Psoas muscle (tissue), 7 donors: ENCODE measurements at regions not wholly inside any gene's neighbourhood (a gene's known extent, or its start where the extent isn't known, plus 50 kb on each side); places are given as distances from the start of the nearest gene placed in this dataset.

Experiments used
- ATAC-seq, 4 donors: fragments of 200-7000 bp; cut with Tn5 transposase; one replicate each; pipeline ENCODE4 v1.9.1; 2020; ENCODE audit warnings: moderate library complexity in 3 of 4, mild to moderate bottlenecking in 2 of 4
- DNase-seq, 2 donors: peaks; one replicate each; pipeline ENCODE4 v3.0.0-alpha.2; 2020
- H3K27ac ChIP-seq: fragments of 200-600 bp; one replicate; pipeline ENCODE4 v1.8.0; 2022
- H3K27me3 ChIP-seq, 3 donors: fragments of 200-600 bp in 1 of 3; one replicate each; pipeline versions ENCODE4 v1.6.1 to v1.8.0; 2013 to 2022; ENCODE audit warnings: low read length in 2 of 3, mild to moderate bottlenecking in 2 of 3, moderate library complexity in 1 of 3; ENCODE audit not compliant: insufficient read depth in 3 of 3
- H3K36me3 ChIP-seq, 2 donors: fragments of 200-600 bp in 1 of 2; one replicate each; pipeline versions ENCODE4 v1.6.1 to v1.8.0; 2013 to 2022; ENCODE audit warnings: low read depth in 1 of 2, mild to moderate bottlenecking in 1 of 2, moderate library complexity in 1 of 2; ENCODE audit not compliant: insufficient read depth in 1 of 2
- H3K4me1 ChIP-seq: fragments of 200-600 bp; one replicate; pipeline ENCODE4 v1.8.0; 2022
- H3K4me3 ChIP-seq: fragments of 200-600 bp; one replicate; pipeline ENCODE4 v1.8.0; 2022; ENCODE audit warnings: mild to moderate bottlenecking
- H3K9me3 ChIP-seq: fragments of 200-600 bp; one replicate; pipeline ENCODE4 v1.8.0; 2022
- CTCF ChIP-seq: fragments of 200-600 bp; IDR thresholded peaks from one replicate; pipeline ENCODE4 v1.8.0; 2022; ENCODE audit warnings: antibody characterized with exemption
- WGBS, 3 donors: extraction: QIAGEN DNeasy Blood & Tissue Kit; methylation state at CpG; one replicate each; pipeline versions ENCODE4 v1.1.6 to v1.1.7; 2013; 5-methylcytosine and 5-hydroxymethylcytosine counted together
- intact Hi-C, 2 donors: fragments of 100-400 bp; cut with DNase I; formaldehyde crosslinking; loops; one replicate each; pipeline versions ENCODE4 v1.11.0 to v1.14.2; 2022
- donor health status: healthy with polysubstance abuse.
- donor health status: DM: no; HTN: no; CAD: no; lungs with moderate emphysema.
- donor health status: Bipolar disorder and iron deficiency.
- donor health status: healthy.
- donor health status: DM: yes; HTN: yes; CAD: no.
- donor health status: DM: no; HTN: no; CAD: no.
- donor health status: DM: yes; HTN: yes; CAD: no.

- intact Hi-C loops = loop anchor here in 1 of 2 donors (5.0 kb wide), 1 partner anchor 183 kb away; the partner anchor contains the start of gene SPRED1
- peak in 2 of 4 donors; percentile 42 to 52 for ATAC-seq
- DNase-seq = peak in 1 of 2 donors; percentile 46
- Histone ChIP-seq H3K27ac (peak overlapping the region; percentile 23), H3K4me3 (peak overlapping the region; percentile 25), H3K4me1 (peaks cover 3% of the 10 kb centered on the region), H3K27me3 (peaks cover 0 to 14% (median 2%) of the 10 kb centered on the region in 3 donors), H3K36me3 (no peaks in the 10 kb centered on the region), H3K9me3 (no peaks in the 10 kb centered on the region)
- WGBS, 3 donors = 49 to 53% (median 51%) methylated on average over 3 of the region's 3 CpGs
- TF ChIP-seq CTCF = no peak
These were observed 135.1 kb downstream of the TMCO5A start for GRCh38 chr15:38069511-38070011.

DNA sequence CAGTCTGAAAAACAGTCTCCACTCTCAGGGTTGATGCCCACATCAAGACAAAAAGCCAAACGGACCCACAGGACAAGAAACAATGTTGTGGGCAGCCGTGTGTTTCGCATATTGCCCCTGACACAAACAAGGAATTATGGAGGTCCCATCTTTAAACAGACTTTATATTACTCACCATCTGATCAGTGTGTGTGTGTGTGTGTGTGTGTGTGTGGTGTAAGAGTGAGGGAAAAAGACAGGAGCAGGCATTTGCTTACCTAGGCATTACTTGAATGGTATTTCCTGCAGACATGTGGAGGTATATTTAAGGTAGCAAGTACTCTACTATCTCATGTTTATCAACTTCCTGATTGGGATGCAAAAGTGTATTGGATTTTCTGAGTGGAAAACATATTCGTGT is 136.3 kb downstream of the TMCO5A start:
- intact Hi-C loops = loop anchor here in 1 of 2 donors (5.0 kb wide), 1 partner anchor 182 kb away; the partner anchor contains the start of gene SPRED1
- 82 to 88% (median 88%) methylated on average over 4 of the region's 4 CpGs for WGBS, 3 donors

DNA sequence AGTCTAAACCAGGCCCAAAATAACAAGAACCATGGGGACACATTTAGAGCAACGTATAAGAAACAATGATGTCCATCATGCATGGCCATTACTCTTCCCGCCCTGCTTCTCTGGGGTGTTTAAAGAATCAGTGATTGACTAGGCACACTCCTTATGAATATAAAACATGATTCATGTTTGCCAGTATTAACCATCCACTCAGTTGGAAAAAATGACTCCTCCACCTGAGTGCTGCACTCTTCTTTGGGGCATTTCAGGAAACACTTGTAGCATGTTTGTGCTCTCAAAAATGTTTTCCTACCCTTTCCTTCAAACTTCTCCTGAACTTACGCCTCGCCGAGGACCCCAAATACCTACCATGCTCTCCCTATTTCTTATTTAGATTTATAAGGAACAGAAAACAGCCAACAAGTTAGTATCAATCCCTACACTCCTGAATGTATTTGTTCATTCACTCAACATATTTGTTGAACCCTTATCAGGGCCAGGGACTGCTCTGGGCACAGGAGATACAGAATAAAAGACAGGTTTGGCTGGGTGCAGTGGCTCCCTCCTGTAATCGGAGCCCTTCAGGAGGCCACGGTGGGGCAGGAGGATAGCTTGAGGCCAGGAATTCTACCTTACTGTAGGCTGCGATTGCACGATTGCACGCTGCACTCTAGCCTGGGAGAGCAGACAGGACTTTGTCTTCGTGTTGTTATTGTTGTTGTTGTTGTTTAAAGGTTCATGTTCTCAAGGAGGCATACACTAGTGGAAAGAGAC is 137.0 kb downstream of the TMCO5A start:
- H3K4me1 ChIP-seq = peaks cover 3% of the 10 kb centered on the region
- H3K27me3 ChIP-seq = peaks cover 0 to 18% (median 2%) of the 10 kb centered on the region in 3 donors
- DNase-seq = no peak
- no peaks in the 10 kb centered on the region for H3K36me3 ChIP-seq
- no peak overlapping the region for H3K27ac ChIP-seq
- intact Hi-C loops = loop anchor here in 1 of 2 donors (5.0 kb wide), 1 partner anchor 181 kb away; the partner anchor contains the start of gene SPRED1
- no peaks in the 10 kb centered on the region for H3K9me3 ChIP-seq
- WGBS, 3 donors = 91 to 94% (median 92%) methylated on average over 11 of the region's 11 CpGs
- no peak for ATAC-seq
- no peak overlapping the region for H3K4me3 ChIP-seq
- no peak for TF ChIP-seq CTCF

More for the DNA sequence above, 136.3 kb downstream of the TMCO5A start:
- peaks cover 0 to 18% (median 2%) of the 10 kb centered on the region in 3 donors for H3K27me3 ChIP-seq
- no peaks in the 10 kb centered on the region for H3K9me3 ChIP-seq
- H3K36me3 ChIP-seq = no peaks in the 10 kb centered on the region
- no peak for ATAC-seq
- TF ChIP-seq CTCF = no peak
- H3K4me3 ChIP-seq = no peak overlapping the region
- no peak overlapping the region for H3K27ac ChIP-seq
- H3K4me1 ChIP-seq = peaks cover 3% of the 10 kb centered on the region
- DNase-seq = no peak

DNA sequence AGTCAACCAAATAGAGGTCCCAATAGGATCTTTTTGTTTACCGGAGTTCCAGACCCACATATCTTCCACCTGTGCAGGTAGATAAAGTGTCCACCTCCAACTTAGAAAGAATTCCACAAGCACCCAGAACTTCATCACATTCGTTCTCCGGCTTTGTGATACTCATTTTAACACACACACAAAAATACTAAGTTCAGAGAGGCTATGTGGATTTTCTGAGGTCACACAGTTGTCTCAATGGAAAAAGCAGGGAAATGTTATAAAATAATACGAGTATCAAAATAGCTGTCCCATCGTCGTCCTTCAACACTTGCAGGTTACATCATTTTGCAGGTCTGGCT is 137.5 kb downstream of the TMCO5A start:
- H3K4me3 ChIP-seq = peak overlapping the region; percentile 61
- peaks cover 3% of the 10 kb centered on the region for H3K4me1 ChIP-seq
- H3K36me3 ChIP-seq = no peaks in the 10 kb centered on the region
- WGBS, 3 donors = 47 to 57% (median 51%) methylated on average over 6 of the region's 6 CpGs
- DNase-seq = no peak
- H3K9me3 ChIP-seq = no peaks in the 10 kb centered on the region
- H3K27ac ChIP-seq = peak overlapping the region; percentile 69
- peaks cover 0 to 18% (median 2%) of the 10 kb centered on the region in 3 donors for H3K27me3 ChIP-seq
- intact Hi-C loops = loop anchor here in 1 of 2 donors (5.0 kb wide), 1 partner anchor 180 kb away; the partner anchor contains the start of gene SPRED1
- ATAC-seq = no peak
- no peak for TF ChIP-seq CTCF
